Lower leg skin (tissue), 4 donors: ENCODE measurements at regions not wholly inside any gene's neighbourhood (a gene's known extent, or its start where the extent isn't known, plus 50 kb on each side); places are given as distances from the start of the nearest gene placed in this dataset.

Experiments used
- DNase-seq, 2 donors: peaks; one replicate each; pipeline ENCODE4 v3.0.0-alpha.2; 2019; ENCODE audit warnings: low spot score in 2 of 2
- H3K4me3 ChIP-seq: fragments of 200-600 bp; sonication (generic); 2 replicates; pipeline ENCODE4 v1.5.1; 2017; ENCODE audit warnings: mild to moderate bottlenecking, low read depth; ENCODE audit not compliant: poor library complexity, severe bottlenecking
- POLR2A ChIP-seq, 2 donors: fragments of 450-650 bp; IDR thresholded peaks; one replicate each; pipeline ENCODE4 v1.6.1; 2016 to 2017; ENCODE audit warnings: antibody characterized with exemption in 2 of 2, mild to moderate bottlenecking in 1 of 2, moderate library complexity in 1 of 2
- WGBS, 2 donors: methylation state at CpG; one replicate each; pipeline ENCODE4 v1.1.5; 2018; 5-methylcytosine and 5-hydroxymethylcytosine counted together
- intact Hi-C: fragments of 100-400 bp; cut with DNase I; formaldehyde crosslinking; loops from one replicate; pipeline ENCODE4 v1.15.0; 2023; ENCODE audit warnings: low total_unique reads
- TF ChIP-seq, protein P1 (sequence below), 3 donors: fragments of 450-650 bp; IDR thresholded peaks; one replicate each; pipeline ENCODE4 v1.5.1; 2016; ENCODE audit warnings: antibody characterized with exemption in 3 of 3, mild to moderate bottlenecking in 3 of 3, moderate library complexity in 2 of 3

- WGBS, 2 donors: 64 to 66% methylated on average over 3 of the region's 3 CpGs
- DNase-seq: no peak
Measured at GRCh38 chr2:146602856-146603255, 1242.0 kb upstream of the ACVR2A start.

DNA sequence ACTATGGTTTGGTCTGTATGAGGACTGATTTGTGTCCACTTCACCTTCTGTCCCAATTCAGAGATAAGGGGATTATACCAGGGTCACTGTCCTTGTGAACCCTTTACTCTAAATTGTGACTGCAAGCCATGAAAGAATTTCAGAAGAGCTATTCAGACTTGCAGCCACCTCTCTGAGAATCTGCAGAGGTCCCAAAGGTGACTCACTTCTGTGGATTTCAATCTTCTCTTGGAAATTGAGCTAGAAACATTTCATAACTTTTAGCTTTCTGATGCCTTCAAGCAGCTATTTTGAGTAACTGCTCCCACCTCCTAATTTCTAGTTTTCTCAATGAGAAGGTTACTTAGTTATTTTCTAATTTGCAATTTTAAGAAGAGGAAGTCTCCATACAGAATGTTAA lies 1242.4 kb upstream of the ACVR2A start:
- DNase-seq: no peak
- intact Hi-C loops: no loop called here
- TF ChIP-seq, protein P1, sequence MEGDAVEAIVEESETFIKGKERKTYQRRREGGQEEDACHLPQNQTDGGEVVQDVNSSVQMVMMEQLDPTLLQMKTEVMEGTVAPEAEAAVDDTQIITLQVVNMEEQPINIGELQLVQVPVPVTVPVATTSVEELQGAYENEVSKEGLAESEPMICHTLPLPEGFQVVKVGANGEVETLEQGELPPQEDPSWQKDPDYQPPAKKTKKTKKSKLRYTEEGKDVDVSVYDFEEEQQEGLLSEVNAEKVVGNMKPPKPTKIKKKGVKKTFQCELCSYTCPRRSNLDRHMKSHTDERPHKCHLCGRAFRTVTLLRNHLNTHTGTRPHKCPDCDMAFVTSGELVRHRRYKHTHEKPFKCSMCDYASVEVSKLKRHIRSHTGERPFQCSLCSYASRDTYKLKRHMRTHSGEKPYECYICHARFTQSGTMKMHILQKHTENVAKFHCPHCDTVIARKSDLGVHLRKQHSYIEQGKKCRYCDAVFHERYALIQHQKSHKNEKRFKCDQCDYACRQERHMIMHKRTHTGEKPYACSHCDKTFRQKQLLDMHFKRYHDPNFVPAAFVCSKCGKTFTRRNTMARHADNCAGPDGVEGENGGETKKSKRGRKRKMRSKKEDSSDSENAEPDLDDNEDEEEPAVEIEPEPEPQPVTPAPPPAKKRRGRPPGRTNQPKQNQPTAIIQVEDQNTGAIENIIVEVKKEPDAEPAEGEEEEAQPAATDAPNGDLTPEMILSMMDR (IDR thresholded peaks at IDR 0.05): no peak
- no peak for TF ChIP-seq POLR2A (IDR thresholded peaks at IDR 0.05)
- H3K4me3 ChIP-seq: no peak overlapping the region

More at GRCh38 chr2:146602856-146603255, 1242.0 kb upstream of the ACVR2A start:
- no peak for TF ChIP-seq POLR2A (IDR thresholded peaks at IDR 0.05)
- TF ChIP-seq, protein P1 (IDR thresholded peaks at IDR 0.05): no peak
- intact Hi-C loops: no loop called here
- H3K4me3 ChIP-seq: no peak overlapping the region

GRCh38 chr2:146598791-146599190 lies 1246.0 kb upstream of the ACVR2A start:
- no peak overlapping the region for H3K4me3 ChIP-seq
- DNase-seq: no peak
- TF ChIP-seq POLR2A (IDR thresholded peaks at IDR 0.05): no peak
- TF ChIP-seq, protein P1 (IDR thresholded peaks at IDR 0.05): no peak
- 78 to 81% methylated on average over 2 of the region's 2 CpGs for WGBS, 2 donors
- intact Hi-C loops: no loop called here

DNA sequence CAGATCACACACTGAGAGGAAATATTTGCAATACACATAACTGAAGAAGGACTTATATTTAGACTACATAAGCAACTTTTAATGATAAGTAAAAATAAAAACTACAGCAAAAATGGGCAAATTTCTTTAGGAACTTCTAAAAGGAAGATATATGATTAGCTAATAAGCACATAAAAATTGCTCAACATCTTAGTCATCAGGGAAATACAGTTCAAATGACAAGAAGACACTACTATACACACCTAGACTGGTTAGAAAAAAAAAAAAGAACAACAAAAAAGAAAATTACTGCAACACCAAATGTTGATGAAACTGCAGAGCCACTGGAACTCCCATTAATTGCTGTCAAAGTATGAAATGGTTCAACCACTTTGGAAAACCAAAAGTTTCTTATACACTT lies 1247.5 kb upstream of the ACVR2A start:
- intact Hi-C loops: no loop called here
- TF ChIP-seq, protein P1 (IDR thresholded peaks at IDR 0.05): no peak
- DNase-seq: no peak
- no peak overlapping the region for H3K4me3 ChIP-seq

GRCh38 chr2:146591908-146592307 lies 1252.9 kb upstream of the ACVR2A start:
- WGBS, 2 donors: 69 to 72% methylated on average over 4 of the region's 4 CpGs
- intact Hi-C loops: no loop called here
- TF ChIP-seq, protein P1 (IDR thresholded peaks at IDR 0.05): no peak
- TF ChIP-seq POLR2A (IDR thresholded peaks at IDR 0.05): no peak
- no peak for DNase-seq
- H3K4me3 ChIP-seq: no peak overlapping the region

DNA sequence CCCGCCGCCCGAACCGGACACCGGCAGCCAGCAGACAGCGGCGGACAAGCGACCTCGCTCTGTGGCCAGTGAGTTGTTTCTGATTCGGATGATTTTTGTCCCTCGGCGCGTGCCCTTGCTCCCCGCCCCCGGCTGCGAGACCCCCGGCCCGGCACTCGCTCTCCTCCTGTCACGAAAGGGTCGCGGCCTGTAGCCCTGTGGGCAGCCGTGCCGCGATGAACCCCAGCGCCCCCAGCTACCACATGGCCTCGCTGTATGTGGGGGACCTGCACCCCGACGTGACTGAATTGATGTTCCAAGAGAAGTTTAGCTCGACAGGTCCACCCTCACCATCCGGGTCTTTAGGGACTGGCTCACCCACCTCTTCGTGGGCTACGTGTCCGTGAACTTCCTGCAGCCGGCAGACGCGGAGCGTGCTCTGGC lies 1257.5 kb upstream of the ACVR2A start:
- no peak for DNase-seq
- WGBS, 2 donors: 95 to 97% methylated on average over 38 of the region's 38 CpGs
- TF ChIP-seq, protein P1 (IDR thresholded peaks at IDR 0.05): no peak
- TF ChIP-seq POLR2A (IDR thresholded peaks at IDR 0.05): no peak
- no peak overlapping the region for H3K4me3 ChIP-seq
- intact Hi-C loops: no loop called here
